Stimulated activated CD8-positive, alpha-beta memory T cell treated with anti-CD3 and anti-CD28 coated beads, Interleukin-12 subunit alpha, Interleukin-12 subunit beta, amount 100 ng/mL, for 1 hour (primary cell): ENCODE measurements at regions not wholly inside any gene's neighbourhood (a gene's known extent, or its start where the extent isn't known, plus 50 kb on each side); places are given as distances from the start of the nearest gene placed in this dataset.

ENCODE experiments used
- DNase-seq: peaks from one replicate; pipeline ENCODE4 v3.0.0-alpha.2; 2020; ENCODE audit warnings: low read depth

GRCh38 chr6:164554700-164555476 is 754.5 kb downstream of the C6orf118 start:
- no peak for DNase-seq

GRCh38 chr6:164554226-164554625 is 755.2 kb downstream of the C6orf118 start:
- DNase-seq = no peak

DNA sequence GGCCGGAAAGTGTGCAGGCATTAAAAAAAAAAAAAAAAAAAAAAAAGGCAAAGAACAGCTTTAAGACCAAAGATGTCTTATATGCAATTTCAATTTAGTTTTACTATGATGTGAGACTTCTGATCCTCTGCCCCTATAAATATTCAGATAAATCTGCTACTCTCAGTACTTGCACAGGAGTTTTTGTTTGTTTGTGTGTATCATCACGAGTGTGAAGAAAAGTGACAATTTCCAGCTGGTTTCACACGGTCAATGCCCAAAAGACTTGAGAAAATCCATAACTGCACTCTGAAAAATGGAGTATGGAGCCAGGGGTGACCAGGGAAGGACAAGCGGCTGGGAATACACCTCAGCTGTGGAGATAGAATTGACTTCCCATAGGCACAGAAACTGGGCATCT is 757.7 kb downstream of the C6orf118 start:
- no peak for DNase-seq

- DNase-seq = no peak
Observed at GRCh38 chr6:164547076-164547475, 762.3 kb downstream of the C6orf118 start.

DNA sequence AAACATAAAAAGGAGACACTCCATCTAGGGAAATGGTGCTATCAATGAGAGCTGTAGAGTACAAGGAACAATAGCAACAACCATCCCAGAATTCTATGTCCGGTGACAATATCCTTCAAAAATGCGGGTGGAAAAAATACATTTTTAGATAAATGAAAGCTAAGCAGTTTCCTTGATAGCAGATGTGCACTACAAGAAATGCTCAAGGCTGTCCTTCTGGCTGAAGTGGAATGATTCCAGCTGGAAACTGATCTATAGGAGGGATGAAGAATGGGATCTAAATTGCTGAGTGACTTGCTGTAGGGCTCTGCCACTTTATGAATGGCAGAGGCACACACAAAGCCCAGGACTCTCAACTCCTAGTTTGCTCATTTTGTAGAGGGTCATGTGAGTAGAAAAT is 763.1 kb downstream of the C6orf118 start:
- no peak for DNase-seq

DNA sequence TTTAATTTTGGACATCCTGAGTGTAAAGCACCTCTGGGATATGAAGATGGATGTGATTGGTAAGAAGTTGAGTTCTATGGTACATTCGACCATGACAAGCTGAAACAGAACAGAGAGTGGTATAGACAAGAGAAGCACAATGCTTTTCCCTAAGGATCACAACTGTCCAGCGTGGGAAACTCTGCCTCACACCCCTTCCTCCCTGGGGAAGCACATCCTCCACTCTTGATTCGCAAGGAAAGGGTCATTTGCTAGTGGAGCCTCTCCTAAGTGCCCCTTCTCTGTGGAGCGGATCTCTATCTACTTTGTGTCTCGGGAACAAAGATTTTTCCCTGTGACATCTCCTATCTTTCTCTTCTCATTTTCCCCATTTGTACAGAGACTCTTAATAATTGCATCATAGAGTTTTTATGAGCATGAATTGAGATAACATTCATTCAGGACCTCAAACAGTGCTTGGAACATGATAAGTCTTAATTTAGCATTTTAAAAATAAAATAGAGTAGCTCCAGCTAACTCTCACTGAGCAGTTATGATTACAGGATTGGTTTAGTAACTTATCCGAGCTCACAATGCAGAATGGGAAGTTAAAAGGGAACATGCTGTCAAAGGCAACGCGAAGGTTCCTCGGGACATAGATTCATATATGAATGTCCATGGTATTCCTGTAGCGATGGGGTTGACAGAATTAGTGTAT is 775.2 kb downstream of the C6orf118 start:
- DNase-seq = no peak

GRCh38 chr6:164533045-164533362 is 776.4 kb downstream of the C6orf118 start:
- no peak for DNase-seq

DNA sequence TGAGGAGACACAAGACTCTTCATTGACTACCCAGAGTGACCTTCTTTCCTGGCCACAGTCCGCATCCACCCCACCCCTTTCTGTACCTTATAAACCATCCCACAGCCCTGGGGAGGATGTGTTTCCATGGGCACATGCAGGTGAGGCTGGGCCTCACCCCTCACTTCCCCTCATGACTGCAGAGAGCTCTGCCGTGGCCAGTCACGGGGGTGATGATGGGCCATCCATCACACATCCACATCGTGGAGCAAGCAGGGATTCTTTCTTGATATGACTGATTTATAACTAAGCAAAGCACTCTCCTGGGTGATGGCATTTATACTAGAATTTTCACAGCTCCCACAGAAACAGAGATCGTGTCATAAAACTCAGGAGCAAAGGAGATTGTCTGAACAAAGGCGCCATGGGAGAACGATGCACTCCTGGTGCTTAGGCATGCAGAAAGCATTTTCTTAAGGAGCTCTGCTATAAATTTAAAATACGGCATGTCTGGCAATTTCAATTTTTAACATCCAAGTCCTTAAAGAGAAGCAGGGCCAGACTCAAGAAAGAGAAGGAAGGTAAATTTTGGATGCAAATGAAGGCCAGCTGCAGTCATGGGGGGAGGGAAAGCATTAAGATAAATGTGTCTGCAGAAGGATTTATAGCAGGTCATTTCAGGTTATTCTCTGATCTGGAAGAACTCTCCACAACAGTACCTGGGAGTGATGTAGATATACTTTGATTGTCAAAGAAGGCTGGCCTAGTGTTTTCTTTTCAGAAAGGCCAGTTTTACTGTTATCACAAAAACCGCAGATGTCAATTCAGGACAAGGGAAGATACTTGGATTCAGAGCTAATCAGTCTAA is 777.0 kb downstream of the C6orf118 start:
- no peak for DNase-seq

DNA sequence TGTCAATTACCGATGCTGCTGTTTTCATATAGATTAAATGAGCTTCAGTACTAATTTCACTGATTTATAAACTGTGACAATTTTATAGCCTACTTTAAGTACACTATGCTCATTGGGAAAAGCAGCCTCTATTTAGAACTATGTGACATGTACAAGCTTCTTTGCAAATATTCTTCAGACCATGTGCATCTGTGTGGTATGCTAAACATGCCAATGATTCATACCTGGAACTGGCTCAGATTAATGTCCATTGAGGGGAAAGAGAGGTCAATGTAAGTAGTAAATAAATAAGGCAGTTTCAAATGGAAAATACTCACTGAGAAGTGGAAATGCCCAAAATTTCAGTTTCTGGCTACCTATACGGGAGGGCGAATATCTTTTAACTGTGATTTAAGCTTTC is 777.7 kb downstream of the C6orf118 start:
- DNase-seq = no peak

GRCh38 chr6:164528539-164528938 is 780.9 kb downstream of the C6orf118 start:
- DNase-seq = no peak

DNA sequence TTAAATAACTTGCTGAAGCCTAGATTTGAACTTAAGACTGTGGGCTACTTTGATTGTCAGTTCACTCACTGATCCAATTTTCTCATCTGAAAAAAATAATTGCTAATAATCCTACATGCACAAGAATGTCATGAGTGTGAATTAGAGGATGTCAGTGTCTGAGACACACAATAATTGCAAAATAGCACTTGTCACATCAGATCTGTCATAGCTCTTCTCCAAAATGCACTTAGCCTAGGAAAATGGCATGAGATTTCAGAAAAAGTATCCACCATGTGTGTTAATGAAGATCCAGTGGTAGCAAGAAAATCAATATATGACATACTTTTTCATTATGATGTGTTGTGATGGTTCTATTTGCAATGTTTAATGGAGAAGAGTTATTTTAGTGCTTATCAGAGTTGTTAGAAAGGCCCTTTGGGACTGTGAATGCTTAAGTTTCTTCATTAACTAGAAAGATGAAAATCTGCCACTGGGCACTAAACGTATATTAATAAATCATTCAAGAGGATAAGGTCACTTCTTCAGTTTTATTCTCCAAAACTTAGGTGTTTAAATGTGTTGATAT is 786.2 kb downstream of the C6orf118 start:
- DNase-seq = no peak

DNA sequence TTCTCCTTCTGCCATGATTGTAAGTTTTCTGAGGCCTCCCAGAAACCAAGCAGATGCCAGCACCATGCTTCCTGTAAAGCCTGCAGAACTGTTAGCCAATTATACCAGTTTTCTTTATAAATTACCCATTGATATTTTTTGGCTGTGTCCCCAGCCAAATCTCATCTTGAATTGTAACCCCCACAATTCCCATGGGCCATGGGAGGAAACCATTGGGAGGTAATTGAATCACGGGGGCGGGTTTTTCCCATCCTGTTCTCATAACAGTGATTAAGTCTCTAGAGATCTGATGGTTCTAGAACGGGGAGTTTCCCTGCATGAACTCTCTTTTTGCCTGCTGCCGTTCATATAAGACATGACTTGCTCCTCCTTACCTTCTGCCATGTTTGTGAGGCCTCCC is 788.5 kb downstream of the C6orf118 start:
- DNase-seq = no peak

- DNase-seq = no peak
Observed at GRCh38 chr6:164507206-164507940, 802.0 kb downstream of the C6orf118 start.

- no peak for DNase-seq
Observed at GRCh38 chr6:164505425-164505824, 804.0 kb downstream of the C6orf118 start.

DNA sequence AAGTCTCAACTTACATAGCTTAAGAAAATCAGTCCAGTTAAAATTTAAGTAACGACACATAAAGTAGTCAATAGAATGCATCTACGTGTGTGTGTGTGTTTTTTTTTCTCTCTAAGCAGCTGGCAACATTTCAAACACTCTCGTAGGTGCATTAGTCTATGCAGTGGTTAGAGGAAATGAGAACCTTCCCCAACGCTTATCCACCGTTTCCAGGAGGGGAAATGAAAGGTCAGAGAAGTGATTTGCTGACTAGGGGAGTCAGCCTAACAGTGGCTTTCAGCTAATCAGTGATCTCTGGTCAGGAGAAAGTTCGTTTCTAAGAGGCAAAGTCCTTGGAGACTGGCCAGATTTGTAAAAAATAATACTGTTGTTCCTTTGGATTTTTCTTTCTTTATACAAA is 806.6 kb downstream of the C6orf118 start:
- DNase-seq = no peak

DNA sequence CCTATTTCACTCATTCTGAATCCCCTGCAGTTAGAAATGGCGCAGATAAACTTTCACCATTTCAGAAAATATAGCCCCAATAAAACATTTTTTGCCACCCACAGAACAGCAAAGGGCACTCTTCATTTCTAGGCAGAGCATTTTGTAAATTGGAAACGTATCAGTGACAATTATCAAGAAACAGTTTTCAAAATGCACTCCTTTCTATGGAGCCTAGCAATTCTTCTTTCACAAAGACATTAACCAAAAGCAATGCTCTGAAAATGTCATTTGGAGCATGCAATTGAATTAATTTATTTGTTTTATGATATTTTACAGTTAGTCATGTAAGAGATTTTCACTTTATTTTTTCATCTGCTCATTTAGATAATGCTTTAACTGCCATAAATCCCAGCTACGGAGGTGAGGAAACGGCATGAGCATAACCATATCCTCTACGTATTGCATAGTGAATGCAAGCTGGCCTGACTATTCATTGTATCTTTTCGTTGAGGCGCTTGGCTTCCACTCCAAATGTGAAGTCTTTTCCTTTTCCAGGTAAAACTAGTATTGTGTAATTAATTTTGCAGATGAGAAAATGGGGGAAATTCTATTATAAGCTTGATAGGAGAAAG is 813.4 kb downstream of the C6orf118 start:
- DNase-seq = no peak

- DNase-seq = no peak
Observed at GRCh38 chr6:164478426-164478825, 831.0 kb downstream of the C6orf118 start.

- no peak for DNase-seq
Observed at GRCh38 chr6:164477790-164478189, 831.6 kb downstream of the C6orf118 start.

- no peak for DNase-seq
Observed at GRCh38 chr6:164477101-164477500, 832.3 kb downstream of the C6orf118 start.

GRCh38 chr6:164469276-164469949 is 840.0 kb downstream of the C6orf118 start:
- no peak for DNase-seq

GRCh38 chr6:164455835-164456234 is 853.6 kb downstream of the C6orf118 start:
- no peak for DNase-seq
